Ovary (tissue), 3 donors: ENCODE measurements at regions not wholly inside any gene's neighbourhood (a gene's known extent, or its start where the extent isn't known, plus 50 kb on each side); places are given as distances from the start of the nearest gene placed in this dataset.

Source experiments
- POLR2A ChIP-seq: fragments of 450-650 bp; IDR thresholded peaks from one replicate; pipeline ENCODE4 v1.6.1; 2017; ENCODE audit warnings: antibody characterized with exemption, mild to moderate bottlenecking, moderate library complexity
- TF ChIP-seq, protein P1 (sequence below), 3 donors: fragments of 450-650 bp in 2 of 3; fragments of 200-600 bp in 1 of 3; IDR thresholded peaks; one replicate each; pipeline versions ENCODE4 v1.5.1 to v1.8.0; 2016 to 2022; ENCODE audit warnings: antibody characterized with exemption in 3 of 3, mild to moderate bottlenecking in 1 of 3
- donor health status: DM: no; HTN: no; CAD: no.

- TF ChIP-seq, protein P1, sequence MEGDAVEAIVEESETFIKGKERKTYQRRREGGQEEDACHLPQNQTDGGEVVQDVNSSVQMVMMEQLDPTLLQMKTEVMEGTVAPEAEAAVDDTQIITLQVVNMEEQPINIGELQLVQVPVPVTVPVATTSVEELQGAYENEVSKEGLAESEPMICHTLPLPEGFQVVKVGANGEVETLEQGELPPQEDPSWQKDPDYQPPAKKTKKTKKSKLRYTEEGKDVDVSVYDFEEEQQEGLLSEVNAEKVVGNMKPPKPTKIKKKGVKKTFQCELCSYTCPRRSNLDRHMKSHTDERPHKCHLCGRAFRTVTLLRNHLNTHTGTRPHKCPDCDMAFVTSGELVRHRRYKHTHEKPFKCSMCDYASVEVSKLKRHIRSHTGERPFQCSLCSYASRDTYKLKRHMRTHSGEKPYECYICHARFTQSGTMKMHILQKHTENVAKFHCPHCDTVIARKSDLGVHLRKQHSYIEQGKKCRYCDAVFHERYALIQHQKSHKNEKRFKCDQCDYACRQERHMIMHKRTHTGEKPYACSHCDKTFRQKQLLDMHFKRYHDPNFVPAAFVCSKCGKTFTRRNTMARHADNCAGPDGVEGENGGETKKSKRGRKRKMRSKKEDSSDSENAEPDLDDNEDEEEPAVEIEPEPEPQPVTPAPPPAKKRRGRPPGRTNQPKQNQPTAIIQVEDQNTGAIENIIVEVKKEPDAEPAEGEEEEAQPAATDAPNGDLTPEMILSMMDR (IDR thresholded peaks at IDR 0.05): no peak
- no peak for TF ChIP-seq POLR2A
Measured at GRCh38 chr3:148246291-148246923, 451.3 kb upstream of the AGTR1 start.
